GM12891 (cell line): ENCODE measurements at regions not wholly inside any gene's neighbourhood (a gene's known extent, or its start where the extent isn't known, plus 50 kb on each side); places are given as distances from the start of the nearest gene placed in this dataset.

Experiments
- POLR2A ChIP-seq: IDR thresholded peaks from 2 replicates; pipeline ENCODE4 v1.6.1; 2011; ENCODE audit warnings: low read depth, low read length, control low read depth
- POLR2AphosphoS5 ChIP-seq: IDR thresholded peaks from 2 replicates; pipeline ENCODE4 v1.6.1; 2011; ENCODE audit warnings: low read depth, low read length, control low read depth
- TAF1 ChIP-seq: IDR thresholded peaks from 2 replicates; pipeline ENCODE4 v1.6.1; 2011; ENCODE audit warnings: low read depth, low read length, control low read depth

DNA sequence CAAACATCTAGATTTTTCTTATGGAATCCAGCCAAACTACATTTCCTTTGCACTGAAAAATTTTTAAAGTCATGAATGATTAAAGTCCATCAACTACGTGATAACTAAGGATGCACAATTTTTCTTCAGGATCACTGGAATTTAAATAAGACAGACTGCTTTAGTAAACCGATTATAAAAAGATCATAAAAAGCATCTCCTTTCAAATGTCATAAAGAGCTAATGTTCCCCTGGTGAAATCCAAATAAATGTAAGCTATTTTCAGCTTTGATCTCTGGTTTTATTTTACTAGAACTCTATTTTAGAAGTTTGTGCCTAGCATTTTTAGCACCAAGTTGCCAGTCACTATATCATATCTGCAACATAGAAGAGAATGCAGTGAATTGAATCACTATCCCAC lies 460.8 kb downstream of the RFC3 start:
- TF ChIP-seq TAF1 (no peak), POLR2A (no peak), POLR2AphosphoS5 (no peak)
